NOMO-1 treated with DMSO at 0.1 percent for 48 hours (cell line): ENCODE measurements at regions not wholly inside any gene's neighbourhood (a gene's known extent, or its start where the extent isn't known, plus 50 kb on each side); places are given as distances from the start of the nearest gene placed in this dataset.

ENCODE experiments used
- DNase-seq: peaks from one replicate; lab custom pipeline; 2025; ENCODE audit not compliant: unreplicated experiment; lab: John Stamatoyannopoulos, UW

- DNase-seq = peak; percentile 88
Measured at GRCh38 chr14:75370416-75371205, 57.2 kb upstream of the JDP2 start.

- no peak for DNase-seq
Measured at GRCh38 chr14:75371297-75371696, 56.5 kb upstream of the JDP2 start.

- DNase-seq = no peak
Measured at GRCh38 chr14:75372260-75372659, 55.6 kb upstream of the JDP2 start.

GRCh38 chr14:75373133-75373532 lies 54.7 kb upstream of the JDP2 start:
- no peak for DNase-seq

GRCh38 chr14:75373616-75374015 lies 54.2 kb upstream of the JDP2 start:
- no peak for DNase-seq

- no peak for DNase-seq
Measured at GRCh38 chr14:75374911-75375310, 52.9 kb upstream of the JDP2 start.

GRCh38 chr14:75375983-75376382 lies 51.8 kb upstream of the JDP2 start:
- no peak for DNase-seq
